ENCODE measurements at regions not wholly inside any gene's neighbourhood (a gene's known extent, or its start where the extent isn't known, plus 50 kb on each side); places are given as distances from the start of the nearest gene placed in this dataset.

GRCh38 chr4:18815779-18816173 lies 794.2 kb upstream of the LCORL start:
- Histone ChIP-seq H3K4me3 (no peak overlapping the region), H3K36me3 (no peaks in the 10 kb centered on the region), H3K27ac (no peak overlapping the region), H3K9me3 (no peaks in the 10 kb centered on the region), H3K27me3 (no peaks in the 10 kb centered on the region), H3K4me1 (no peaks in the 10 kb centered on the region)
- TF ChIP-seq POLR2A (IDR thresholded peaks at IDR 0.05): no peak
- TF ChIP-seq CTCF (IDR thresholded peaks at IDR 0.05 in 4 of 5, conservative IDR thresholded peaks at IDR 0.05 in 1 of 5): no peak
- in situ Hi-C loops (cut with MboI; ENCODE audit: low sequenced_read_pairs in 4 of 4) (no loop called here), intact Hi-C loops (cut with DNase I; ENCODE audit: low total_unique reads) (no loop called here)
- ATAC-seq: no peak
- DNase-seq: no peak

- DNase-seq (no peak), ATAC-seq (no peak)
- no peaks in the 10 kb centered on the region for H3K27me3 ChIP-seq
- TF ChIP-seq POLR2A (IDR thresholded peaks at IDR 0.05) (no peak), CTCF (IDR thresholded peaks at IDR 0.05 in 4 of 5, conservative IDR thresholded peaks at IDR 0.05 in 1 of 5) (no peak)
- H3K4me1 ChIP-seq: no peaks in the 10 kb centered on the region
- intact Hi-C loops (cut with DNase I; ENCODE audit: low total_unique reads): no loop called here
- H3K27ac ChIP-seq: no peak overlapping the region
- no peaks in the 10 kb centered on the region for H3K36me3 ChIP-seq
- H3K9me3 ChIP-seq: no peaks in the 10 kb centered on the region
- no peak overlapping the region for H3K4me3 ChIP-seq
- in situ Hi-C loops (cut with MboI; ENCODE audit: low sequenced_read_pairs in 4 of 4): no loop called here
Observed at GRCh38 chr4:18815081-18815778, 793.7 kb upstream of the LCORL start.

GRCh38 chr4:18813771-18814170 lies 792.2 kb upstream of the LCORL start:
- Histone ChIP-seq H3K4me3 (no peak overlapping the region), H3K4me1 (no peaks in the 10 kb centered on the region), H3K27me3 (no peaks in the 10 kb centered on the region), H3K36me3 (no peaks in the 10 kb centered on the region), H3K9me3 (no peaks in the 10 kb centered on the region), H3K27ac (no peak overlapping the region)
- in situ Hi-C loops (cut with MboI; ENCODE audit: low sequenced_read_pairs in 4 of 4) (no loop called here), intact Hi-C loops (cut with DNase I; ENCODE audit: low total_unique reads) (no loop called here)
- DNase-seq (no peak), ATAC-seq (no peak)
- TF ChIP-seq CTCF (IDR thresholded peaks at IDR 0.05 in 4 of 5, conservative IDR thresholded peaks at IDR 0.05 in 1 of 5) (no peak), POLR2A (IDR thresholded peaks at IDR 0.05) (no peak)

GRCh38 chr4:18813055-18813454 lies 791.5 kb upstream of the LCORL start:
- no peak for ATAC-seq
- Histone ChIP-seq H3K36me3 (no peaks in the 10 kb centered on the region), H3K27me3 (no peaks in the 10 kb centered on the region), H3K4me3 (no peak overlapping the region), H3K27ac (no peak overlapping the region), H3K9me3 (no peaks in the 10 kb centered on the region), H3K4me1 (no peaks in the 10 kb centered on the region)
- in situ Hi-C loops (cut with MboI; ENCODE audit: low sequenced_read_pairs in 4 of 4): no loop called here
- intact Hi-C loops (cut with DNase I; ENCODE audit: low total_unique reads): no loop called here
- TF ChIP-seq CTCF (IDR thresholded peaks at IDR 0.05 in 4 of 5, conservative IDR thresholded peaks at IDR 0.05 in 1 of 5) (no peak), POLR2A (IDR thresholded peaks at IDR 0.05) (no peak)
- no peak for DNase-seq

- Histone ChIP-seq H3K4me3 (no peak overlapping the region), H3K36me3 (no peaks in the 10 kb centered on the region), H3K27ac (no peak overlapping the region), H3K9me3 (no peaks in the 10 kb centered on the region), H3K27me3 (no peaks in the 10 kb centered on the region), H3K4me1 (no peaks in the 10 kb centered on the region)
- no peak for DNase-seq
- in situ Hi-C loops (cut with MboI; ENCODE audit: low sequenced_read_pairs in 4 of 4): no loop called here
- ATAC-seq: no peak
- intact Hi-C loops (cut with DNase I; ENCODE audit: low total_unique reads): no loop called here
- no peak for TF ChIP-seq POLR2A (IDR thresholded peaks at IDR 0.05)
- TF ChIP-seq CTCF (IDR thresholded peaks at IDR 0.05 in 4 of 5, conservative IDR thresholded peaks at IDR 0.05 in 1 of 5): no peak
Observed at GRCh38 chr4:18803781-18804180, 782.2 kb upstream of the LCORL start.

All from gastrocnemius medialis (tissue), 4 donors.